IMR-90 (cell line): ENCODE measurements at regions not wholly inside any gene's neighbourhood (a gene's known extent, or its start where the extent isn't known, plus 50 kb on each side); places are given as distances from the start of the nearest gene placed in this dataset.

Experiments used
- CEBPB ChIP-seq: IDR thresholded peaks from 2 replicates; pipeline ENCODE4 v1.6.1; 2012; ENCODE audit warnings: low read depth, low read length, improper control_type of control experiment
- FOS ChIP-seq: fragments of 150-350 bp; IDR thresholded peaks from 2 replicates; pipeline ENCODE4 v1.6.1; 2016; ENCODE audit warnings: low read depth, low read length
- MAZ ChIP-seq: IDR thresholded peaks from 2 replicates; pipeline ENCODE4 v1.6.1; 2012; ENCODE audit warnings: low read depth, mild to moderate bottlenecking, low read length, improper control_type of control experiment, moderate library complexity, borderline replicate concordance
- MXI1 ChIP-seq: IDR thresholded peaks from 2 replicates; pipeline ENCODE4 v1.6.1; 2012; ENCODE audit warnings: low read depth, mild to moderate bottlenecking, low read length, moderate library complexity, borderline replicate concordance
- NFE2L2 ChIP-seq: fragments of 150-350 bp; IDR thresholded peaks from 2 replicates; pipeline ENCODE4 v1.6.1; 2016; ENCODE audit warnings: low read depth, mild to moderate bottlenecking, low read length
- POLR2A ChIP-seq: IDR thresholded peaks from 2 replicates; pipeline ENCODE4 v1.6.1; 2012; ENCODE audit warnings: mild to moderate bottlenecking, low read depth, low read length
- RAD21 ChIP-seq: IDR thresholded peaks from 2 replicates; pipeline ENCODE4 v1.6.1; 2012; ENCODE audit warnings: low read length, improper control_type of control experiment
- RCOR1 ChIP-seq: IDR thresholded peaks from 2 replicates; pipeline ENCODE4 v1.6.1; 2012; ENCODE audit warnings: mild to moderate bottlenecking, low read length, improper control_type of control experiment; ENCODE audit not compliant: insufficient replicate concordance
- RFX5 ChIP-seq: IDR thresholded peaks from 2 replicates; pipeline ENCODE4 v1.8.0; 2012; ENCODE audit warnings: low read depth, mild to moderate bottlenecking, low read length, moderate library complexity
- SMC3 ChIP-seq: fragments of 150-350 bp; IDR thresholded peaks from 2 replicates; pipeline ENCODE4 v1.6.1; 2016; ENCODE audit warnings: low read depth, mild to moderate bottlenecking, antibody characterized with exemption, low read length, moderate library complexity
- TF ChIP-seq, protein P1 (sequence below): conservative IDR thresholded peaks from 2 replicates; pipeline ENCODE4 v1.5.1; 2012; ENCODE audit warnings: mild to moderate bottlenecking, low read depth, low read length, improper control_type of control experiment
- TF ChIP-seq, protein P2 (sequence below): fragments of 150-350 bp; IDR thresholded peaks from 2 replicates; pipeline ENCODE4 v1.6.1; 2017; ENCODE audit warnings: mild to moderate bottlenecking, antibody characterized with exemption, low read length, low read depth
- TF ChIP-seq, protein P3 (sequence below): fragments of 150-350 bp; IDR thresholded peaks from 2 replicates; pipeline ENCODE4 v1.6.1; 2016; ENCODE audit warnings: low read depth, mild to moderate bottlenecking, low read length, moderate library complexity, borderline replicate concordance

DNA sequence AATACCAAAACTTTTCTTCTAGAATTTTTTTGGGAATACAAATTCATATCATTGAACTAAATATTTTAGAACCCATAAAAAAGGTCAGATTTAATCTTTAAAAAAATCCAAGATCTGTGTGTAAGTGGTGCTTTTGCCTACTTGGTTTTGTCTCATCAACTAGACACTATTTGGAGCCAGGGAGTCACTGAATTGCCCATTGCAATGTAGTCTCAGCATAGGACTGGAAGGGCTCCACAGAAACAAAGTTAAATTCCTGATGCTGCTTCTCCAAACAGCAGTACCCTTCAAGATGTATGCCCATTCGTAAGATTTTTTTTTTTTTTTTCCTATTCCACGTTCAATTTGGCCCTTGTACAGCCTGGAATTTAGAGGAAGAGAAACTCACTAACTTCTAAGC, 208.0 kb upstream of the MPDZ start:
- TF ChIP-seq, protein P1, sequence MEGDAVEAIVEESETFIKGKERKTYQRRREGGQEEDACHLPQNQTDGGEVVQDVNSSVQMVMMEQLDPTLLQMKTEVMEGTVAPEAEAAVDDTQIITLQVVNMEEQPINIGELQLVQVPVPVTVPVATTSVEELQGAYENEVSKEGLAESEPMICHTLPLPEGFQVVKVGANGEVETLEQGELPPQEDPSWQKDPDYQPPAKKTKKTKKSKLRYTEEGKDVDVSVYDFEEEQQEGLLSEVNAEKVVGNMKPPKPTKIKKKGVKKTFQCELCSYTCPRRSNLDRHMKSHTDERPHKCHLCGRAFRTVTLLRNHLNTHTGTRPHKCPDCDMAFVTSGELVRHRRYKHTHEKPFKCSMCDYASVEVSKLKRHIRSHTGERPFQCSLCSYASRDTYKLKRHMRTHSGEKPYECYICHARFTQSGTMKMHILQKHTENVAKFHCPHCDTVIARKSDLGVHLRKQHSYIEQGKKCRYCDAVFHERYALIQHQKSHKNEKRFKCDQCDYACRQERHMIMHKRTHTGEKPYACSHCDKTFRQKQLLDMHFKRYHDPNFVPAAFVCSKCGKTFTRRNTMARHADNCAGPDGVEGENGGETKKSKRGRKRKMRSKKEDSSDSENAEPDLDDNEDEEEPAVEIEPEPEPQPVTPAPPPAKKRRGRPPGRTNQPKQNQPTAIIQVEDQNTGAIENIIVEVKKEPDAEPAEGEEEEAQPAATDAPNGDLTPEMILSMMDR: no peak
- TF ChIP-seq POLR2A: no peak
- no peak for TF ChIP-seq CEBPB
- TF ChIP-seq, protein P2, sequence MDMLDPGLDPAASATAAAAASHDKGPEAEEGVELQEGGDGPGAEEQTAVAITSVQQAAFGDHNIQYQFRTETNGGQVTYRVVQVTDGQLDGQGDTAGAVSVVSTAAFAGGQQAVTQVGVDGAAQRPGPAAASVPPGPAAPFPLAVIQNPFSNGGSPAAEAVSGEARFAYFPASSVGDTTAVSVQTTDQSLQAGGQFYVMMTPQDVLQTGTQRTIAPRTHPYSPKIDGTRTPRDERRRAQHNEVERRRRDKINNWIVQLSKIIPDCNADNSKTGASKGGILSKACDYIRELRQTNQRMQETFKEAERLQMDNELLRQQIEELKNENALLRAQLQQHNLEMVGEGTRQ: no peak
- TF ChIP-seq MAZ: no peak
- TF ChIP-seq, protein P3, sequence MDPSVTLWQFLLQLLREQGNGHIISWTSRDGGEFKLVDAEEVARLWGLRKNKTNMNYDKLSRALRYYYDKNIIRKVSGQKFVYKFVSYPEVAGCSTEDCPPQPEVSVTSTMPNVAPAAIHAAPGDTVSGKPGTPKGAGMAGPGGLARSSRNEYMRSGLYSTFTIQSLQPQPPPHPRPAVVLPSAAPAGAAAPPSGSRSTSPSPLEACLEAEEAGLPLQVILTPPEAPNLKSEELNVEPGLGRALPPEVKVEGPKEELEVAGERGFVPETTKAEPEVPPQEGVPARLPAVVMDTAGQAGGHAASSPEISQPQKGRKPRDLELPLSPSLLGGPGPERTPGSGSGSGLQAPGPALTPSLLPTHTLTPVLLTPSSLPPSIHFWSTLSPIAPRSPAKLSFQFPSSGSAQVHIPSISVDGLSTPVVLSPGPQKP: no peak
- no peak for TF ChIP-seq RAD21
- no peak for TF ChIP-seq RFX5
- TF ChIP-seq FOS: no peak
- TF ChIP-seq MXI1: no peak
- TF ChIP-seq RCOR1: no peak
- no peak for TF ChIP-seq NFE2L2
- TF ChIP-seq SMC3: no peak
